IPS-NIHi11 (cell line): ENCODE measurements at regions not wholly inside any gene's neighbourhood (a gene's known extent, or its start where the extent isn't known, plus 50 kb on each side); places are given as distances from the start of the nearest gene placed in this dataset.
A peak's percentile ranks its signal among the peaks of the same experiment; 100 is the strongest.
"Not testable (repeated sequence)": the region's sequence is repeated elsewhere in the genome, so short reads cannot be mapped to it uniquely, and the experiment has no call there.

ENCODE experiments used
- DNase-seq: peaks from one replicate; pipeline ENCODE4 v3.0.0; 2012; ENCODE audit warnings: mixed read lengths, low spot score

- no peak for DNase-seq
These were observed 777.2 kb upstream of the TMEFF2 start for GRCh38 chr2:192971981-192972380.

- no peak for DNase-seq
These were observed 774.3 kb upstream of the TMEFF2 start for GRCh38 chr2:192969055-192969454.

GRCh38 chr2:192960945-192961344 lies 766.2 kb upstream of the TMEFF2 start:
- DNase-seq: no peak

GRCh38 chr2:192958615-192959014 lies 763.9 kb upstream of the TMEFF2 start:
- not testable (repeated sequence) for DNase-seq

GRCh38 chr2:192957425-192957824 lies 762.7 kb upstream of the TMEFF2 start:
- no peak for DNase-seq

- DNase-seq: no peak
These were observed 758.4 kb upstream of the TMEFF2 start for GRCh38 chr2:192953116-192953515.

GRCh38 chr2:192952245-192952644 lies 757.5 kb upstream of the TMEFF2 start:
- no peak for DNase-seq

- no peak for DNase-seq
These were observed 753.6 kb upstream of the TMEFF2 start for GRCh38 chr2:192948316-192948715.

GRCh38 chr2:192947352-192947751 lies 752.6 kb upstream of the TMEFF2 start:
- no peak for DNase-seq

GRCh38 chr2:192940767-192941166 lies 746.0 kb upstream of the TMEFF2 start:
- DNase-seq: peak; percentile 11

- no peak for DNase-seq
These were observed 737.6 kb upstream of the TMEFF2 start for GRCh38 chr2:192932376-192932775.

GRCh38 chr2:192921631-192922030 lies 726.9 kb upstream of the TMEFF2 start:
- DNase-seq: not testable (repeated sequence)

GRCh38 chr2:192901446-192901845 lies 706.7 kb upstream of the TMEFF2 start:
- no peak for DNase-seq

GRCh38 chr2:192899466-192899865 lies 704.7 kb upstream of the TMEFF2 start:
- no peak for DNase-seq

- not testable (repeated sequence) for DNase-seq
These were observed 699.2 kb upstream of the TMEFF2 start for GRCh38 chr2:192893976-192894375.

GRCh38 chr2:192888109-192888508 lies 693.4 kb upstream of the TMEFF2 start:
- no peak for DNase-seq

- no peak for DNase-seq
These were observed 692.6 kb upstream of the TMEFF2 start for GRCh38 chr2:192887337-192887736.

- no peak for DNase-seq
These were observed 691.9 kb upstream of the TMEFF2 start for GRCh38 chr2:192886636-192887035.

- DNase-seq: no peak
These were observed 690.9 kb upstream of the TMEFF2 start for GRCh38 chr2:192885569-192886160.

- no peak for DNase-seq
These were observed 682.4 kb upstream of the TMEFF2 start for GRCh38 chr2:192877159-192877558.

GRCh38 chr2:192876698-192877097 lies 682.0 kb upstream of the TMEFF2 start:
- no peak for DNase-seq

- DNase-seq: no peak
These were observed 660.0 kb upstream of the TMEFF2 start for GRCh38 chr2:192854706-192855105.

- DNase-seq: no peak
These were observed 659.3 kb upstream of the TMEFF2 start for GRCh38 chr2:192854031-192854430.

GRCh38 chr2:192828947-192829346 lies 634.2 kb upstream of the TMEFF2 start:
- DNase-seq: no peak

GRCh38 chr2:192828175-192828574 lies 633.4 kb upstream of the TMEFF2 start:
- no peak for DNase-seq
